GM12865 (cell line): ENCODE measurements at regions not wholly inside any gene's neighbourhood (a gene's known extent, or its start where the extent isn't known, plus 50 kb on each side); places are given as distances from the start of the nearest gene placed in this dataset.

Source experiments
- DNase-seq: peaks from one replicate; pipeline ENCODE4 v3.0.0; 2010; ENCODE audit warnings: low read depth
- H3K4me3 ChIP-seq: 2 replicates; pipeline ENCODE4 v1.5.1; 2011; ENCODE audit warnings: mild to moderate bottlenecking, low read depth, low read length, control low read depth
- CTCF ChIP-seq: IDR thresholded peaks from 2 replicates; pipeline ENCODE4 v1.5.1; 2011; ENCODE audit warnings: low read length, control low read depth, low read depth, inconsistent platforms; ENCODE audit not compliant: insufficient read depth; ENCODE audit errors: missing control alignments

DNA sequence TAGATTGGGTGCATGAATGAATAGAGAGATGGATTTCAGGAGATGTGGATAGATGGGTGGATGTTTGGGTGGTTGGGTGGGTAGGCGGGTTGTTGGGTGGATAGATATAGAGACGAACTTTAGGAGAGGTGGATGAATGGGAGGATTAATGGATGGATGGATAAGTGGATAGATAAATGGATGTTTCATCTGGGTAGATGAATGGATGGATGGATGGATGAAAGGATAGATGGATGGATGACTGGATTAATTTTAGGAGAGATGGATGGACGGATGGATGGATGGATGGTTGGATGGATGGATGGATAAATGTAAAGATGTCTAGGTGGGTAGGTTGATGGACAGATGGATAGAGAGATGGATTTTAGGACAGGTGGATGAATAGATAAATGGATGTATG is 511.3 kb downstream of the MIAT start:
- TF ChIP-seq CTCF: no peak
- no peak for DNase-seq
- H3K4me3 ChIP-seq: no peak overlapping the region

DNA sequence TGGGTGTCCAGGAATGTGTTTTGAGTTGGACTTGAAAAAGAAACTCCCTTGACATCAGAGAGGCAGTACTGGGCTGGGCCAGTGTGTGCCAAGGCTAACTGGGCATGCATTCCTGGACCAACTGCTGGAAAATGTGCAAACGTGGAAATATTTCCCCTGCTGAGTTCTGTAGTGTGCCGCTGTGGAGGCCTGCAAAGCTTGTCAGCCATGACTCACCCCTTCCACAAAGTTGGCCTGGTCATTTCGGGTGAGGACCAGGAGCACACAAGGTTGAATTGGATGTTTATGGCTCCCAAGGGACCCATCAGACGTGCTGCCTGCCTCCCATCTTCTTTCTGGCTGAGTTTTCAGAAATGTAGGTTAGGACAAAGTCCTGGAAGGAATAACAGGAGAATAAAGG is 513.1 kb downstream of the MIAT start:
- DNase-seq: no peak
- no peak for TF ChIP-seq CTCF
- no peak overlapping the region for H3K4me3 ChIP-seq

DNA sequence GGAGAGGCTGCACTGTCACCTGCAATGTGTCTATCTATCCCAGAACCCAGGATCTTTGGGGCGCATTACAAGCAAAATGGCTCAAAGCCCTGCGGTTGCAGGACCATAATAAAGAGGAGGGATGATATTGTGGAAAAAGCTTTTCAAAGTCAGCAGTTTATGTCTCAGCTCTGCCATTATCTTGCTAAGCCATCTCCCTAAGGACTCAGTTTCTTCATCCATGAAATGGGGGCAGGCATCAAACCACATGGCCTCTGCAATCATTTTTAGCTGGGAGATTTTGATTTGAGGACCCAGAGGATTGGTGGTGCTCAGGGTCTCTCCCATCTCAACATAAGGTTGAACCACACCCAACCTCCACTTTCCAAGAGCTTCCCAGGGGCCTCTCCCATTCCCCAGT is 513.8 kb downstream of the MIAT start:
- DNase-seq: no peak
- no peak overlapping the region for H3K4me3 ChIP-seq
- no peak for TF ChIP-seq CTCF

- DNase-seq: no peak
- TF ChIP-seq CTCF: no peak
- H3K4me3 ChIP-seq: no peak overlapping the region
Observed at GRCh38 chr22:27173530-27173929, 516.1 kb downstream of the MIAT start.

- no peak for TF ChIP-seq CTCF
- no peak overlapping the region for H3K4me3 ChIP-seq
- no peak for DNase-seq
Observed at GRCh38 chr22:27175021-27175838, 517.8 kb downstream of the MIAT start.

DNA sequence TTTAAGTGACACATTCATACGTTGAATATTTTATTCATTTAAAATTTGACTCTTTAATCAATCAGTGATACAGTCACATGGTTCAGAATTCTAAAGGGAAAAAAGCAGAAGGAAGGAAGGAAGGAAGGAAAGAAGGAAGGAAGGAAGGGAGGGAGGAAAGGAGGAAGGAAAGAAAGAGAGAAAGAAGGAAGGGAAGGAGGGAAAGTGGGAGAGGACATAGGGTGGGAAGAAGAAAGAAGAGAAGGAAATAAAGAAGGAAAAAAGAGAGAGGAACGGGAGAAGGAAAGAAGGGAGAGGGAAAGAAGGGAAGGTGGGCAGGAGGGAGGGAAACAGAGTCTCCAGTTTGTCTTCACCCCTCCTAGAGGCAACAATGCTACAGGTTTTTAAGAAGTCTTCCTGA is 518.6 kb downstream of the MIAT start:
- TF ChIP-seq CTCF: no peak
- no peak for DNase-seq
- no peak overlapping the region for H3K4me3 ChIP-seq

DNA sequence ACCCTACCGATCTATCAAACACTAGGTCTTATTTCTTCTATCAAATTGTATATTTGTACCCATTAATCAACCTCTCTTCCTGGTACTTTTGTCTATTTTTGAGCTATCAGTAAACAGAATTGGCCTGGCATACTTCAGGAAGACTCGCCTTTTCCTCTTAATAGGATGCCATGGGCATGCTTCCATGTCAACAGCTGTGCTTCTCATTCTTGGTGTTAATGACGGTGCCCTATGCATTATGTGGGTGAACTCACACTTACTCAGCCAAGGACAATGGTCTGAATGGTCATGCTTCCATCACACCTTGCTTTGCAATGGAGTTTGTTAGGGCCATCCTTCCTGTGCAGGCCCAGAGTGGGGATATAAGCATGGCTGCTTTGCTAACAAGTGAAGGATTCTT is 521.8 kb downstream of the MIAT start:
- DNase-seq: no peak
- H3K4me3 ChIP-seq: no peak overlapping the region
- no peak for TF ChIP-seq CTCF
